NCI-H69 (cell line): ENCODE measurements at regions not wholly inside any gene's neighbourhood (a gene's known extent, or its start where the extent isn't known, plus 50 kb on each side); places are given as distances from the start of the nearest gene placed in this dataset.
"Not testable (repeated sequence)": the region's sequence is repeated elsewhere in the genome, so short reads cannot be mapped to it uniquely, and the experiment has no call there.

Experiments
- DNase-seq: peaks from one replicate; lab custom pipeline; 2025; lab: John Stamatoyannopoulos, UW

DNA sequence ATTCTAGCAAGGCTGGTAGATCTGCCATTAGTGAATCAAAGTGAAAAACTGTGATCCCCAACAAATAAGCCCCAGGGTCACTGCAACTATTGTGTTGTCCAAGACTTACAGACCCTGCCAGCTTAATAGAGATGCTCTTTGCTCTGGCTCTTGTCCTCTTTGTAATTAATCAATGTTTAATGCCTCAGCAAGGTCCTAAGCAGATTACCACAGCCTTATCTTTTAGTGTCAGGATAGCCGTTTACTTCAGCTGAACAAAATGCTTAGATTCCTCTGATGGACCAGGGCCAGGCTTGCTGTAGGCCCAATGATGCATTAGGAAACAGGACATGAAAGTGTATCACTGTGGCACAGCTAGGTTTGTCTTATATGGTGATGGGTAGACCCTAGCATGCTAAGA lies 353.3 kb downstream of the HACE1 start:
- DNase-seq = no peak

DNA sequence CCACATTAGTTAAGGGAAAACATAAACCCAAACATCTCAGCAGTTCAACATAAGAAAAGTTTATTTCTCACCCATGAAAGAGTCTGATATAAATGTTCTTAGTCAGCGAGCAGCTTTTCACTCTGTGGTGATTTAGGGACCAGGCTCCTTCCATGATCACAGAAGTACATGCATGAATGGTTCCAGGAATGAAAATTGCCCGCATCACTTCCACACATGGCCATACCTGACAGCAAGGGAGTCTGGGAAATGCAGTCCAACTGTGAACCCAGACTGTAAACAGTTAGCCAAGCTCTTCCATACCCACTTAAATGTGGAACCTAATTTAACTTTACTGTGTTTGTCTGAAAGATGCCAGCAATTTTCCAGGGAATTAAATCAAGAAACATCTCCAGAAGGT lies 353.9 kb downstream of the HACE1 start:
- DNase-seq = peak; percentile 32

DNA sequence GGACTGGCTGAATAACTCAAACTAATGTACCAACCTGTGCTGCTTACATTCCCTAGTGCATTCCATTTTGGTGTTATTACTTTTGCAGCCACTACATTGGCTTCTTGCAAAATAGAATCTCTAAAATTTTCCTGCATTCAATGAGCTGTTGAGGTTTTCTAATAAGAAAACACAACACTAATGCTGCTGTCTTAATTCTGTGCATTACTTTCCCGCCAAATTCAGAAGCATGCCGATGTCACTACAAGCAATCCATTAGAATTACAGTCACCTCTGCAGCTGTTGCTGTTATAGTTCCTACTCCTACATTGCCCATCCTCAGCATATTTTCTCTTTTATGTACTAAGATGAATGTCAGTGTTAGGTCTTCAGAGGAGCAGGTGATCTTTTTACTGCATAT lies 359.5 kb downstream of the HACE1 start:
- no peak for DNase-seq

DNA sequence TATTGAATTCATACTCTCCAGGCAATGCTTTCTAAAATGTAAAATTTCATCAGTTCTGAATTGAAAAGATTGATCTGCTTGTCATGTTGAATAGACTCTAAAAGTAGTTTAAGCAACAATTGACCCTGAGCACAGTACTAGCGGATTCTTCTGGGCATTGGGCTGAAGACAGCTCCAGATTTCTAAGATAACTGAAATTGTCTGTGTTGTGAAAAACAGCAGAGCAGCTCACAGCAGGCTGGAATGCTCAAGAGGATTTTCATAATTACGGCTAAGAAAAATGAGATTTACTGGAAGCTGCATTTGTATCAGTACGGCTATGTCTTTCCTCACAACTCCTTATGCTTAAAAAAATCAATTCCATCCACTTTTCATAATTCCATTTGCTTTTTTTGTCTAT lies 373.7 kb downstream of the HACE1 start:
- DNase-seq = no peak

DNA sequence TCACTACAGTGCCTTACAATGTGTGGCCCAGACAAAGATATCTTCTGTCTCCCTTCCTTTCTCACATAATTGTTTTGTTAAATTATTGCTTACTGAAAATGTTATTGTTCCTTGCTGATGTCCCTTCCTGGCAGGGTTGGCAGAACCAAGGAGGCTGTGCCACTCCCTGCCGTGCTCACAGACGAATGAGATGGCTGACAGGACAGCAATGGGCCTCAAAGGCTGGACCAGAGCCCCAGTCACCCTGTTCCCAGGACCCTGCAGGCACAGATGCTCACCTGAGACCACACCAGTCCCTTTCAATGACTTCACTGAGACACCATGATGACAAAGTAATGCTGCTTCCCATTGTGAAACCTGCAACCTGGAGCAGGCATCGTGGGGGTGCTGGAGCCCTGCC lies 375.1 kb downstream of the HACE1 start:
- peak; percentile 82 for DNase-seq

DNA sequence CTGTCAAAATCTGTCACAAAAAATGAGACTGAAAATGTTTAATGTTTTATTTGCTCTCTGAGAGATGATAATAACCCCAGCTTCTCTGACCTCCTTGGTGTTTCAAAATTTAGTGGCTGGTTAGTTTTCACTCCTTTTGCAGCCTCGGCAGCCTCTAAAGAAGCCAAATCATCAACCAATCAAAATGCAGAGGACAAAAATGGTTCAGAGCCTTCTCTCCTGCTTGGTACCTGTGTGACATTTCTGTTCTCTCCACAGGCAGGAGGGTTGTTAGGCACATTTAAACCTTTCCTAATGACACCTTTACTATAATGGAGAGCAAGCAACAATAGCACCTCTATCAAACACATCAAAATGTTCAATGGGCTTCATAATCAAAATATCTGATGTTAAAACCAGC lies 375.5 kb downstream of the HACE1 start:
- DNase-seq = peak; percentile 28

DNA sequence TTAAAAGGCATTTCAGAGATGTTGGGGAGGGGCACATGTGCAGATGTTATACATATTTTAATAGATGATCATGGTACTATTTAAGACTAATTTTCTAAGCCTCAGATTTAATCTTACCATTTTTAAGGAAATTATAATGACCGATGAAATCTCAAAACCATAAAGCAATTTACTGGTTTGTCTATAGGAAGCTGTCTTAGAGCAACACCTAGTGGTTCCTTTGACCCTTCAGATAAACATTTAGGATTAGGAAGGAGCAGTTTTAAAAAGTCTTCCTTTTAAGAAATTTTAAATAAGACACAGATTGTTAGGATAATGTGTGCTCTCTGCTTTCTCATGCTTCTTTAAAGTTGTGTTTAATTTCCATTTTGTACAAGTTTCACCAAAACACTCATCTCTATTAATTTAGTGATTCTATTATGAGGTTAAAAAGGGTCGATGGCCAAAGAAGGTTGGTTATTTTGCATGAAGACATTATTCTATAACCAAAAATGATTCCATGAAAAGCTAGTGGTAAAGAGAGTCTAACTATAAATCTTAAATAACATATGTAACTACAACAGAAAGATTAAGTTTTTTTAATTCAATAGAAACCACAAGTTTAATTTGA lies 376.4 kb downstream of the HACE1 start:
- peak; percentile 74 for DNase-seq

DNA sequence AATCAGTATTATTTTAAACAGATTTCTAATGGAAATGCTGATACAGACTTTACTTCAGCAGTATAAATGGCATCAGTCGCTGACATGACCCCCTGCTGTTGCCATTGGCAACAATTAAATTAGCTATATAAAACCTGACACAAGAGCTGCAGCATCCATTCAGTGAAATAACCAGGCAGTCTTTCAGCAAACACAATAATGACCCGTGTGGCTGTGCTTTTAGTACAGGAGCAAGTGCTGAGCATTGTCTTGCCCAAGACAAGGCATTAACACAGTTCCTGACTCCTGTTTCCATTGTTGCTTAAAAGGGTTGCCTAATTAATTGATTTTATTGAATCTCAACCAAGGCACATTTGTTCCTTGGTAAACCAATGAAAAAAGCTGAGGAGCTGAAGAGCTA lies 382.1 kb downstream of the HACE1 start:
- peak; percentile 84 for DNase-seq

DNA sequence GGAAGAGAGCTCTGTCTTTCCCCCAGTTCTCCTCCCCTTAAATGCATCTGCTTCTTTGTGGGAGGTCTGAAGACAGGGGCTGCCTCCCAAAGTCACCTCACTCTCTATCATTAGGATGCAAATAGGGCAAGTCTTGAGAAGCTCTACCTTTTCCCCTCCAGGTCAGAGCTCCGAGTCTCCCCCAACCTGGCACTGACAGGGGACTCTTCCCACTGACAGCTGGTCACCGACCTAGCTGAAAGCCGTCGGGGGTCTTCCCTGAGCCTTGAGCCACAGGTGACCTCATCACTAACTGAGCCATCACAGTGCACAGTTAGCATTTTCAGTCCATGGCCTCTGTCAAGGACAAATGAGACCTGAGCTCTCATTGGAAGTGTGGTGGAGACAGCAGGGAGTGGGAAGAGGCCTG lies 386.7 kb downstream of the HACE1 start:
- DNase-seq = peak; percentile 79

DNA sequence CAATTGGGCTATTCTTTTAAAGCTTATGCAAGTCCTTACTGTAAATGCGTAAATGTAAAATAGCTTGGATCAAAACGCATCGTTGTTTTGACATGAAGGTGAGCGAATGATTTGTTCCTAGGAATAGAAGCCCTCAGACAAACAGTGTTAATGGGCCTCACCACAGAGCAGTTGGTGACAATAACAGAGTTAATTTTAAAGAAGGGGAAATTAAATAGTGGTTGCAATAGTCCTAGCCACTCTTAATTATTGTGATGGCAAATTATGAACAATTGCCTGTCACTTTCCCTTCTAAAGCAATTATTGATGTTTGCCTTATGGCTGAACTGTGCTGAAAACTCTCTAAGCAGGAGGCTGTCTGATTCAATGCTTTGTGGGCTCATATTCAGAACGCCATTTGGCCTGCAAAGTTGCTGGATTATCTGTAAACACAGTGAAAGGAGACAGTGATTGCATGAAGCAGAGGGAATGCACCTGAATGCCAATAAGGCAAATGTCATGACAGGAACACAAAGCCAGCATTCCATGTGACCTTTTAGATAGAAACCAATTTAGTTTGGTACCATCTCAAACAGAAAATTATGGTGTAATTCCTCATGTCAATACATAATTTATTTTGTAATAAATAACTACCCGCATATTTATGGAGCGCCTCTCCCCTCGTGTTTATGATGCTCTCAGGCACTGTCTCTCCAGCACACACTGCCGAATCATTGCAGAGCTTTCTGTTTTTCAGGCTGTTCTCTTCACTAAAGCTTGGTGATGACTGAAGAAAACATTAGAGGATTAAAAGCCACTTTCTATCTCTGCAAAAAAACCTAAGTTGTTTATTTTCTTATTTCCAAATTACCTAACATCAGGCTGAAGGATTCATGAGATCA lies 387.5 kb downstream of the HACE1 start:
- peak; percentile 98 for DNase-seq

DNA sequence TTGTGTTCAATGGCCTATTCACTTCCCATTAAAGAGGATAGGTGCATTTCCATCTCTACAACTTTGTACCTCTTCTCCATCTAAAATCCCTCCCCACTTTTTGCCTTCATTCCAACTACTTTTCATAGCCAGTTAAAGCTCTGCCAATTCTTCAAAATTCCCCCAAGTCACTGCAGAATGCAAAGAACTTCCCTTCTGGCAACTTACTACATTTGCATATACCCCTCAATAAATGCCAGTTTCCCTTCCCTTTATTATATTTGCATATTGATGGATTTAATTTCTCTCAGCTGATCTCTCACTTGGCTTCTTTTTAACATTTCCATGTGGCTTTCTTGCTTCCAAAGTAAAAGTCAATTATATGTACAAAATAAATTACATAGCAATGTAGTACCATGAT lies 393.4 kb downstream of the HACE1 start:
- DNase-seq = no peak

DNA sequence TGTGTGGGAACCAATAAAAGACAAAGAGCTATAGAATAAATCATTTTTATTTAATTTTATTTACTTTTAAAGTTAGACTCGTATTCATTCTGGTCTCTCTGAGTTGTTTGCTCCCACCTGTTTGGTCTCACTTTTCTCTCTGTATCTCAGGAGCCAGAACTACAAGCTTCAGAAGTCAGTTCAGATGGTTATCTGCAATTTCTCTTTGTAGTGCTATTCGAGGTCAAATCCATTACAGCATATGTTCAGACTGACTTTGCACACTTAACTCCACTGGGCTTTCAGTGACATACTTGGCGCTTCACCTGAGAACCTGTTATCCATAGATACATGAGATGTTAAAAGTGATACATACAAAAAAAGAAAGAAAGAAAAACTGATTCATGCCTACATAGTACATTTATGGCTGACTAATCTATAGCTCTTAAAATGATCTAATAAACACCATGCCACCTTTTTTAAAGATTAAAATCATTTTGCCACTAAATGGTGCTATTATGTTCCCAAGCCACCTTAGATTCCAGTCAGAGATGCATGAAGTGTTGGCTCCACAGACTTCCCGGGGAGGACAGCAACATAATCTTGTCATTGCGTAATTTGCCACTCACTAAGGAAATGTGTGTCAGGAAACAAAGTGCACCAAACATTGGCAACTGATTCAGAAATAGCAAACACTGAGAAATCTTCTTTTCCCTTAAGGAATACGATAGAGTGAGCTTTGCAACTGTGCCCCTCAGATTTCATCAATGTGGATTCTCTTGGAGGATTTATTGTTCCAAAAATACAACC lies 396.7 kb downstream of the HACE1 start:
- peak; percentile 11 for DNase-seq

DNA sequence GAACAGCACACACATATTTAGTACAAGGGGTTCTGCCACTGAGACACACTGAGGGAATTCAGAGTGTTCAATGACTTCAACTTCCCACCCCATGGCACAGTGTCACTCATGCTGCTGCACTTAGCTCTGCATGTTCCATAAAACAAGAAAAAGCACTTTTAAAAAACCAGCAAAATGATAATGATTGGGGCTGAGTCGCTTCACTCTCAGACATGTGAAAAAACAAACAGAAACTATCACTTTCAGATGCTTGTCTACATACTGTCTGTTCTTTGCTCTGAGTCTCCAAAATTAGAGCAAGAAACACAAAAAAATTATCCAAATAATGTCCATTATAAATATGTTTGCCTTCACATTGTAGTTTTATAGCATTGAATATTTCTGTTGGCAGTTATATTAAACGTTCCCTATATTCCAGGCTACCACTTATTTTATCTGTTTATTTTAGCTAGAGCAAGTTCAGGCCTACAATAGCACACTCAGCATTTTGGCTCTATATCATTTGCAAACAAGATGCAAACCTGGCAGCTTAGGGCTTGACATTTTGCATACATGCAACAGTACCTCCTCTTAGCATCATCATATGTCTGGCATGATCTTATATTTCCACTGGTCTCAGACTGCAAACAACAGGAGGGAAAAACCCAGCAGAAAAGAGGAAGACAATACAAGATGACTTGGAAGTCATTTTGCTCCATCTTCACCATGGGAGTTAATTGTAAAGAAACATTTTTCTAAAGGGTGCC lies 398.8 kb downstream of the HACE1 start:
- no peak for DNase-seq

DNA sequence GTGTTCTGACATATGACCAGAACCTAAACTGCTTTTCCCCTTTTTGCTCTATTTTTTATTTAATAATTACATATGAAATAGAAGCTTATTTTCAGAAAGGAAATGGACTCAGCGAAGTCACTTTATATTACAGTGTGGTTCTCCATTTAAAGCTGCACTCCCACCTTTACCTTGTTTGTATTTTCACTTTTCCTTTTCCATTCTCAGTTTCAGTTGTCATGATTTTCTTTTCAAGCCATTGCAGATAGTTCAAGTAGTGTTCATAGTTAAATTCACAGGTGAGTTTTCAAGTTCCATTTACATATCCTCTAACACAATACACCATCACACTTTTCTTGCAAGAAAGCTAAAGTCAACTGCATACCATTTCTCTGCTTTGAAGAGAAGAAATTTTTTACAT lies 400.2 kb downstream of the HACE1 start:
- DNase-seq = no peak

DNA sequence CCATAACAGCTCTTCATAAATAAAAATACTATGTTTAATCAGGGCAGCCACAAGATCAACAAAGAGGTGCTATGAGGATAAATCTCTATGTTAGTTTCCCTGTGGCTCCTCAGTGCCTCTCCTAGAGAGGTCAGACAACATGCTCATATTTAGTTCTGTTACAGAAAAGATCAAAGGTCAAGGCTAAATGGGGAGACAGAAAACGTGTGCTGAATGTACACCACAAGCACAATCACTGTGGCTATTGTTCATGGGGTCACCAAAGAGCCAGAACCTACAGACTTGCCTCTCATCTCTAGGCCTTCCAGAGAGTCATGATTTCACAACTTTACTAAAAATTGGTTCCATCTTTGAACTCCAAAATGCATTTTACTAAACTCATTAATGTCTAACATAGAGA lies 409.8 kb downstream of the HACE1 start:
- no peak for DNase-seq

DNA sequence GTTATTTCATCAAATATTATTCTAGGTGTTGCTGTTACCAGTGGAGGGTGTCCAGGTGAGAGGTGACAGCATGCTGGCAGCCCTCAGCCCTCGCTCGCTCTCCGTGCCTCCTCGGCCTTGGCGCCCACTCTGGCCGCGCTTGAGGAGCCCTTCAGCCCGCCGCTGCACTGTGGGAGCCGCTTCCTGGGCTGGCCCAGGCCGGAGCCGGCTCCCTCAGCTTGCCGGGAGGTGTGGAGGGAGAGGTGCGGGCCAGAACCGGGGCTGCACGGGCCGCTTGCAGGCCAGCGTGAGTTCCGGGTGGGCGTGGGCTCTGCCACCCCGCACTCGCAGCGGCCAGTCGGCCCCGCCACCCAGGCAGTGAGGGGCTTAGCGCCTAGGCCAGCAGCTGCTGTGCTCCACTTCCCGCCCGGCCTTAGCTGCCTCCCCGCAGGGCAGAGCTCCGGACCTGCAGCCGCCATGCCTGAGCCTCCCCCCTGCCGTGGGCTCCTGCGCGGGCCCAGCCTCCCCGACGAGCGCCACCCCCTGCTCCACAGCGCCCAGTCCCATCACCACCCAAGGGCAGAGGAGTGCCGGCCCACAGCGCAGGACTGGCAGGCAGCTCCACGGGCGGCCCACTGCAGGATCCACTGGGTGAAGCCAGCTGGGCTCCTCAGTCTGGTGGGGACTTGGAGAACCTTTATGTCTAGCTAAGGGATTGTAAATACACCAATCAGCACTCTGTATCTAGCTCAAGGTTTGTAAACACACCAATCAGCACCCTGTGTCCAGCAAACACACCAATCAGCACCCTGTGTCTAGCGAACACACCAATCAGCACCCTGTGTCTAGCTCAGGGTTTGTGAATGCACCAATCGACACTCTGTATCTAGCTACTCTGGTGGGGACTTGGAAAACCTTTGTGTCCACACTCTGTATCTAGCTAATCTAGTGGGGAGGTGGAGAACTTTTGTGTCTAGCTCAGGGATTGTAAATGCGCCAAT lies 413.3 kb downstream of the HACE1 start:
- not testable (repeated sequence) for DNase-seq

DNA sequence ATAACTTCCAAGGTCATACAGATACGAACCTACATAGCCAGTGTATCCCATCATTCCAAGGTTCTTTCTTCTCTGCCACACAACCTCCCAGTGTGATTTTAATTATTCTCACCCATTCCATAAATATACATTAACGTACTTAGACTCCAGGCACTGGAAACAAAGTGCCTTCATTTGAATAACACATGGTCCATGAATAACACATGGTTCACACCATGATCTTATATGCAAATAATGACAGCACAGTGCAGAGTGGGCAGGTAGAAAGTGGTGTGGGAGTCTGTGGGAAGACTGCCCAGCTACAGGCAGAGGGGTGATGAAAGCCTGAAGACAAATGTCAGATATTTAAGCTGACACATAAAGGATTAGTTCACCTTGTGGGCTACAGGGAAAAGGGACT lies 425.2 kb downstream of the HACE1 start:
- DNase-seq = peak; percentile 33

DNA sequence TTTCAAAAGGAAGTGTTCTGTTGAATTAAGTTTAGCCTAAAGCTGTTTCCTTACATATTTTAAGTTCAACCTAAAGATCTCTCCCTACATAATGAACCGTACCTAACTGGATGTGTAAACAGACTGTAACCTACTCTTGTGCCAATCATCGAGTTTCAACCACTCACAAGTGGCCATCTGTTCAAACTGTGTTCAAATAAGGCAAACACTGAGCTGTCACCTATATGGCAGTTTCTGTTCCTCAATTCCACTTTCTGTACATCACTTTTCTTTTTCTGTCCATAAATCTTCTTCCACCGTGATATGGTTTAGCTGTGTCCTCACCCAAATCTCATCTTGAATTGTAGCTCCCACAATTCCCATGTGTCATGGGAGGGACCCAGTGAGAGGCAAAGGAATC lies 428.6 kb downstream of the HACE1 start:
- DNase-seq = peak; percentile 20

DNA sequence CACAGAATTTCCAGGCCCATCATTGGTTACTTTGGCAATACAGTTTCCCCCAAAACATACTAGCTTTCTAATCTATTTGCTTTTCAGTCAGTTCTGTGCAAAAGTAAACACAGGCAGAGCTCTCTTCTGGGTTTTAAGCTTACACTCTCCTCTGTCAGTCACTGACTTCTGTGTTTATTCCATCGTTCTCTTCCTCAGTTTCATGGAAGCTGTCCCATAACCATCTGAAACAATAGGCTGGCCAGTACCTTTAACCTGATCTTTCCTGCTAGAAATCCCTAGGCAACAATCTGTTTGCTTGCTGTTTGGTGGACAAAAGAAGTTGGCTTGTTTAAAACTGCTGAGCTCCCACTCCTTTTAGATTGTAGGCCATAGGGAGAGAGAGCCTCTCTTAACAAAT lies 431.5 kb downstream of the HACE1 start:
- DNase-seq = peak; percentile 28

DNA sequence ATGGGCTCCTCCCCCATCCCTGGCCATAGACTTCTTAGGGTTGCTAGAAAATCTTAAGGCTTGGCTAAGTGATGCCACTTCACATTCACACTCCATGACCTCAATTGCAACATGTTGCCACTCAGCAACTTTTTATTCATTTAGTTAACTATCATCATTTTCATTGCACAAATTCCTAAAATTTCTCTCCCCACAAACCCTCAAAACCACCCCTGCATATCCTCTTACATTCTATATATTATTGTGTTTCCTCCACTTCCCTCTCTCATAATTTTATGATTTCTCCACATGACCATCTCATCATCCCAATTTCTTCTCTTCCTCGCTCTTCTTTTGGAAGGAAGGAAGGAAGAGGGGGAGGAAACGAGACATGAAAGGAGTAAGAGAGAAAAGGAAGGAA lies 436.0 kb downstream of the HACE1 start:
- DNase-seq = no peak

DNA sequence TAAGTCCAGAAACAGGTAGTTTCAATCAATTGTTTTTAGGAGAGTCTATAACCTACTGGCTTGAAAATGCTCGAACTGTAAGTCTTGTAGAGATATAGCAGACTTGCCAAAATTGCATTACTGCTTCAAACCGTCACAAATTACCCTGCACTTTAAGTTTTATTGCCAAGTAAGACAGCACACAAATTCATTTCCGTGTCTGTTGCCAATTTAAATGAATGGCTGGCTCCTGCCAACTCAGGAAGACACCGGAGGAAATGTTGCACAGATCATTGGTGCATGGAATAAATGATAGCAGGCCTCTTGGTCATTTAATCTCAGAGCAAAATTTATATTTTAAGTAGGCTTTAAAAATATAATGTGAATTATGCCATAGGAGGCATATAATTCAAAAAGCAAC lies 438.1 kb downstream of the HACE1 start:
- no peak for DNase-seq
